Ovary (tissue), 7 donors: ENCODE measurements at regions not wholly inside any gene's neighbourhood (a gene's known extent, or its start where the extent isn't known, plus 50 kb on each side); places are given as distances from the start of the nearest gene placed in this dataset.

Experiments
- DNase-seq, 5 donors: peaks; one replicate each; pipeline ENCODE4 v3.0.0-alpha.2; 2019 to 2020
- H3K27ac ChIP-seq, 2 donors: fragments of 200-600 bp; one replicate each; pipeline versions ENCODE4 v1.5.1 to v1.8.0; 2019 to 2022
- H3K27me3 ChIP-seq: fragments of 200-600 bp; one replicate; pipeline ENCODE4 v1.8.0; 2022
- H3K36me3 ChIP-seq: fragments of 200-600 bp; sonication (generic); one replicate; pipeline ENCODE4 v1.5.1; 2019
- H3K4me1 ChIP-seq: one replicate; pipeline ENCODE4 v1.8.1; 2013; ENCODE audit warnings: mild to moderate bottlenecking, moderate library complexity; ENCODE audit not compliant: insufficient read depth
- H3K4me3 ChIP-seq: fragments of 200-600 bp; sonication (generic); one replicate; pipeline ENCODE4 v1.5.1; 2017
- H3K9me3 ChIP-seq, 2 donors: fragments of 200-600 bp in 1 of 2; sonication (generic) in 1 of 2; one replicate each; pipeline versions ENCODE4 v1.5.1 to v1.8.1; 2013 to 2019; ENCODE audit warnings: mild to moderate bottlenecking in 1 of 2, moderate library complexity in 1 of 2
- EP300 ChIP-seq: sonication (generic); formaldehyde crosslinking; IDR thresholded peaks from one replicate; pipeline ENCODE4 v1.6.1; 2017; ENCODE audit warnings: antibody characterized with exemption
- POLR2A ChIP-seq: fragments of 450-650 bp; IDR thresholded peaks from one replicate; pipeline ENCODE4 v1.6.1; 2017; ENCODE audit warnings: antibody characterized with exemption, mild to moderate bottlenecking, moderate library complexity
- WGBS, 3 donors: extraction: QIAGEN DNeasy Blood & Tissue Kit in 1 of 3; methylation state at CpG; one replicate each; pipeline versions ENCODE4 v1.1.5 to v1.1.7; 2013 to 2017; 5-methylcytosine and 5-hydroxymethylcytosine counted together
- intact Hi-C, 4 donors: fragments of 100-400 bp; cut with DNase I; formaldehyde crosslinking; loops; one replicate each; pipeline versions ENCODE4 v1.11.0 to v1.15.1; 2022 to 2023
- TF ChIP-seq, protein P1 (sequence below), 3 donors: fragments of 450-650 bp in 2 of 3; fragments of 200-600 bp in 1 of 3; IDR thresholded peaks; one replicate each; pipeline versions ENCODE4 v1.5.1 to v1.8.0; 2016 to 2022; ENCODE audit warnings: antibody characterized with exemption in 3 of 3, mild to moderate bottlenecking in 1 of 3
- donor health status: DM: no; HTN: no; CAD: no; lungs with moderate emphysema.
- donor health status: DM: no; HTN: no; CAD: no.
- donor health status: Bipolar disorder and iron deficiency.
- donor health status: DM: no; HTN: no; CAD: no.
- donor health status: DM: yes; HTN: yes; CAD: no.

DNA sequence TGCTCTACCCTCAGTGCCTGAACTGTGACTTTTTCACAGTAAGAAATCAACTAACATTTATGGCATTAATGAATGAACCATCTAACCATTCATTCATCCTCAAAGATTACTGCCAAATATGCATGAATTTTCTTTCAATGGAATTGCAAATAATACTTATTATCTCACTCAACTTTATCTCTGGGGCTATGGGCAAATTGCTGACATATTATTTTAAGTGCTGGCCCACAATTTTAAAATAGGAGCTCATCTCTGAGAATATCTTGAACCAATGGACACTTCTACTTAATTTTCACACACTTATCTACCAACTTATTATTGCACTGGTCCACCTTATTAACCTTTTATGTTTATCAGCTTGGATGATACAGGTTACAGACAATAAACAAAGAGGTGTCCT is 182.8 kb downstream of the RBM43 start:
- no peak overlapping the region for H3K27ac ChIP-seq
- no peaks in the 10 kb centered on the region for H3K36me3 ChIP-seq
- intact Hi-C loops: no loop called here
- no peaks in the 10 kb centered on the region for H3K9me3 ChIP-seq
- TF ChIP-seq EP300 (no peak), POLR2A (no peak)
- TF ChIP-seq, protein P1, sequence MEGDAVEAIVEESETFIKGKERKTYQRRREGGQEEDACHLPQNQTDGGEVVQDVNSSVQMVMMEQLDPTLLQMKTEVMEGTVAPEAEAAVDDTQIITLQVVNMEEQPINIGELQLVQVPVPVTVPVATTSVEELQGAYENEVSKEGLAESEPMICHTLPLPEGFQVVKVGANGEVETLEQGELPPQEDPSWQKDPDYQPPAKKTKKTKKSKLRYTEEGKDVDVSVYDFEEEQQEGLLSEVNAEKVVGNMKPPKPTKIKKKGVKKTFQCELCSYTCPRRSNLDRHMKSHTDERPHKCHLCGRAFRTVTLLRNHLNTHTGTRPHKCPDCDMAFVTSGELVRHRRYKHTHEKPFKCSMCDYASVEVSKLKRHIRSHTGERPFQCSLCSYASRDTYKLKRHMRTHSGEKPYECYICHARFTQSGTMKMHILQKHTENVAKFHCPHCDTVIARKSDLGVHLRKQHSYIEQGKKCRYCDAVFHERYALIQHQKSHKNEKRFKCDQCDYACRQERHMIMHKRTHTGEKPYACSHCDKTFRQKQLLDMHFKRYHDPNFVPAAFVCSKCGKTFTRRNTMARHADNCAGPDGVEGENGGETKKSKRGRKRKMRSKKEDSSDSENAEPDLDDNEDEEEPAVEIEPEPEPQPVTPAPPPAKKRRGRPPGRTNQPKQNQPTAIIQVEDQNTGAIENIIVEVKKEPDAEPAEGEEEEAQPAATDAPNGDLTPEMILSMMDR (IDR thresholded peaks at IDR 0.05): no peak
- H3K4me3 ChIP-seq: no peak overlapping the region
- DNase-seq: no peak
- H3K4me1 ChIP-seq: no peaks in the 10 kb centered on the region
- no peaks in the 10 kb centered on the region for H3K27me3 ChIP-seq

DNA sequence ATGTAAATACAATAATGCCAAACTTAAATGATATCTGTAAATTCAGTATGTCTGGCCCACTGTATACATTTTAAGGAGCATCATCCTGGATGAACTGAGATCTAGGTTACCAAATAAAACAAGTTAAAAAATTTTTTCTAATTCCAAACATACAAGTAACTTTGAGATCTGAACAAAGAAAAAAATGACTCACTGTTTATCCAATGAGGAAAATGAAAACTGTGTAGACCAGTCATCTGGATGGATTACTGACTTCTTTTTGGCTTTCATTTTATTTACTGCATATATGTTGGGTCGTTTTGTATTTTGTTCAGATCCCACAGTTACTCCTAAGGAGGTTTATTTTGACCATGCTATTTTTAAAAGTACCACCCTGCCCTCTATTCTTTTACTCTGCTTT is 189.8 kb downstream of the RBM43 start:
- Histone ChIP-seq H3K9me3 (no peaks in the 10 kb centered on the region), H3K36me3 (no peaks in the 10 kb centered on the region), H3K4me1 (no peaks in the 10 kb centered on the region), H3K27me3 (no peaks in the 10 kb centered on the region), H3K4me3 (no peak overlapping the region), H3K27ac (no peak overlapping the region)
- WGBS, 3 donors: 45 to 68% (median 47%) methylated on average over 1 of the region's 1 CpG
- no peak for DNase-seq
- intact Hi-C loops: no loop called here
- TF ChIP-seq EP300 (no peak), POLR2A (no peak)
- TF ChIP-seq, protein P1 (IDR thresholded peaks at IDR 0.05): no peak

DNA sequence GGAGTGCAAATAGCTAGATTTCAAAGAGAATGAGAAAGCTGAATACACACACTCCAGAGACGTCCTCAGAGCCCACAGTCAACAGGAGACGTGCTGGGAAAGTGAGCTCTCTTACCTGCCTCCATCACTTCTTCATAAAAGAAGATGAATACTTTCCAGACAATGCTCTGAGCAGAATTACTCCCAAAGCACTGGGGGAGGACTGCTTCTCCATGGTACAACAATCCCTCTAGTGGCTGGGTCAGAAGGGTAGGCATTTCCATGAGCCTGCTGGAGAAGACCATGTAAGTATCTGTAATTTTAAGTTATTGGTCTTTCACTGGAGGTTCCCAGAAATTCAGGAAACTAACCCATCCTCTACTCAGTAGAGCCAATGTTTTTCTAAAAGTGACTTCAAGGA is 190.3 kb downstream of the RBM43 start:
- H3K27me3 ChIP-seq: no peaks in the 10 kb centered on the region
- TF ChIP-seq EP300: no peak
- TF ChIP-seq POLR2A: no peak
- TF ChIP-seq, protein P1 (IDR thresholded peaks at IDR 0.05): no peak
- intact Hi-C loops: no loop called here
- no peak overlapping the region for H3K4me3 ChIP-seq
- no peak for DNase-seq
- H3K9me3 ChIP-seq: no peaks in the 10 kb centered on the region
- WGBS, 3 donors: 58 to 64% (median 59%) methylated on average over 2 of the region's 2 CpGs
- H3K27ac ChIP-seq: no peak overlapping the region
- no peaks in the 10 kb centered on the region for H3K36me3 ChIP-seq
- H3K4me1 ChIP-seq: no peaks in the 10 kb centered on the region

DNA sequence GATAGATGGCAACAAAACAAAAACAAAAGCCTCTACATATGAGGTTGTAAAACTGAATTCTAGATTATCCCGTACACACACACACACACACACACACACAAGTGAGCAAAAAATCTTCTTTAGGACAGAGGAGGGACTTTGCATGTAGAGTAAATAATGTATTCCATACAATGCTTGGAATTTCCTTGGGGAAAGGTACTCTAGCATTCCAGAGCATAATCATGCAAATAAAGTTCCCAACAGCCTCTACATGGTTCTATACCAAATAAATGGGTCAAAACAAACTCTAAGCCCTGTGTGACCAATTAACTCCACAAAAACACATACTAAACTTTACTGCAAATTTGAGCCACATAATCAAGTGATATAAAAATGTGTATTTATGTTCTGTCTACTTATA is 191.4 kb downstream of the RBM43 start:
- no peak overlapping the region for H3K27ac ChIP-seq
- H3K27me3 ChIP-seq: no peaks in the 10 kb centered on the region
- H3K36me3 ChIP-seq: no peaks in the 10 kb centered on the region
- whole genome bisulfite sequencing, 3 donors: 71 to 100% (median 79%) methylated on average over 1 of the region's 1 CpG
- no peak for TF ChIP-seq POLR2A
- TF ChIP-seq, protein P1 (IDR thresholded peaks at IDR 0.05): no peak
- TF ChIP-seq EP300: no peak
- no peaks in the 10 kb centered on the region for H3K9me3 ChIP-seq
- H3K4me1 ChIP-seq: no peaks in the 10 kb centered on the region
- intact Hi-C loops: no loop called here
- H3K4me3 ChIP-seq: no peak overlapping the region
- DNase-seq: no peak
